HepG2 (cell line): ENCODE measurements at regions not wholly inside any gene's neighbourhood (a gene's known extent, or its start where the extent isn't known, plus 50 kb on each side); places are given as distances from the start of the nearest gene placed in this dataset.

Experiments
- ATAC-seq: fragments of 200-7000 bp; cut with Tn5 transposase; 3 replicates; pipeline ENCODE4 v1.9.1; 2020; ENCODE audit warnings: mild to moderate bottlenecking, moderate library complexity
- BruUV-seq: library from RNA; stranded (reverse); fragments of 400-500 nt; replicated peaks from 2 replicates; lab custom pipeline; 2021; lab: Mats Ljungman, UMichigan
- CTCF ChIA-PET: fragments of 300-600 bp; formaldehyde crosslinking; extraction: SDS; loops from one replicate; lab custom pipeline; 2021; ENCODE audit warnings: low total read pairs, inconsistent platforms, low intra/inter-chr PET ratio; lab: Yijun Ruan, JAX
- POLR2A ChIA-PET: fragments of 350-600 bp; sonication (Branson Sonifier 250); formaldehyde crosslinking; loops from one replicate; lab custom pipeline; 2020; ENCODE audit warnings: antibody characterized with exemption, inconsistent platforms; lab: Yijun Ruan, JAX
- DNase-seq: peaks from one replicate; pipeline ENCODE4 v3.0.0-alpha.2; 2015; ENCODE audit warnings: low spot score
- FAIRE-seq: peaks from 3 replicates; lab custom pipeline; 2011; peaks lifted over from hg19 to GRCh38; lab: Jason Lieb, UNC
- H2AFZ ChIP-seq: one replicate; pipeline ENCODE4 v1.6.1; 2011; ENCODE audit warnings: low read length, inconsistent platforms
- H3K27ac ChIP-seq: fragments of 300-600 bp; 3 replicates; pipeline ENCODE4 v1.8.0; 2011; ENCODE audit warnings: mixed run types, mild to moderate bottlenecking, mixed read lengths, low read length, inconsistent platforms; ENCODE audit not compliant: insufficient read depth; ENCODE audit errors: extremely low read length
- H3K27me3 ChIP-seq, 2 experiments: fragments of 200-600 bp in 1 of 2; 2 replicates in 1 of 2; 3 replicates in 1 of 2; pipeline versions ENCODE4 v1.6.0 to v1.8.0; 2011; ENCODE audit warnings: low read length in 2 of 2, mild to moderate bottlenecking in 2 of 2, moderate library complexity in 2 of 2, inconsistent platforms in 1 of 2; ENCODE audit not compliant: insufficient read depth in 2 of 2, control insufficient read depth in 1 of 2
- H3K36me3 ChIP-seq, 2 experiments: fragments of 200-600 bp in 1 of 2; replicated peaks in 1 of 2; 2 replicates in 1 of 2; 3 replicates in 1 of 2; pipeline versions ENCODE4 v1.5.1 to v1.8.0; 2011; ENCODE audit warnings: low read length in 2 of 2, inconsistent platforms in 1 of 2; ENCODE audit not compliant: insufficient read depth in 2 of 2, control insufficient read depth in 1 of 2
- H3K4me1 ChIP-seq: 2 replicates; pipeline ENCODE4 v1.5.1; 2012; ENCODE audit warnings: low read length, inconsistent platforms; ENCODE audit not compliant: insufficient read depth
- H3K4me2 ChIP-seq: 2 replicates; pipeline ENCODE4 v1.6.0; 2011; ENCODE audit warnings: low read depth, low read length, inconsistent platforms
- H3K4me3 ChIP-seq, 3 experiments: fragments of 200-600 bp in 1 of 3; sonication (generic), shearing (Covaris generic) in 1 of 3; replicated peaks in 1 of 3; 2 replicates each; pipeline ENCODE4 v1.5.1; 2011 to 2016; ENCODE audit warnings: low read length in 3 of 3, inconsistent platforms in 2 of 3, low read depth in 2 of 3, mild to moderate bottlenecking in 2 of 3, control low read depth in 1 of 3, mixed read lengths in 1 of 3; ENCODE audit not compliant: insufficient read depth in 1 of 3
- H3K79me2 ChIP-seq: one replicate; pipeline ENCODE4 v1.6.1; 2011; ENCODE audit warnings: low read length, inconsistent platforms; ENCODE audit not compliant: insufficient read depth
- H3K9ac ChIP-seq: 2 replicates; pipeline ENCODE4 v1.6.0; 2011; ENCODE audit warnings: mild to moderate bottlenecking, low read depth, low read length, inconsistent platforms; ENCODE audit not compliant: insufficient read depth
- H3K9me3 ChIP-seq: 2 replicates; pipeline ENCODE4 v1.5.1; 2012; ENCODE audit warnings: mild to moderate bottlenecking, low read length
- H4K20me1 ChIP-seq: 2 replicates; pipeline ENCODE4 v1.6.0; 2011; ENCODE audit warnings: inconsistent platforms, mild to moderate bottlenecking, low read length, moderate library complexity; ENCODE audit not compliant: insufficient read depth
- E2F5 ChIP-seq: sonication (generic); formaldehyde crosslinking; conservative IDR thresholded peaks from 2 replicates; pipeline ENCODE4 v1.4.0; 2020; ENCODE audit warnings: missing genetic modification reagents
- GABPB1 ChIP-seq: IDR thresholded peaks from 2 replicates; pipeline ENCODE4 v1.6.1; 2016; ENCODE audit warnings: mild to moderate bottlenecking, missing genetic modification reagents, moderate library complexity, missing compliant biosample characterization
- KMT2A ChIP-seq: sonication (generic); formaldehyde crosslinking; IDR thresholded peaks from 2 replicates; pipeline ENCODE4 v1.4.0; 2020; ENCODE audit warnings: missing genetic modification reagents
- NR2F1 ChIP-seq, 2 experiments: fragments of 450-650 bp in 1 of 2; formaldehyde crosslinking in 1 of 2; IDR thresholded peaks; 2 replicates each; pipeline versions ENCODE4 v1.5.0 to v1.6.1; 2016 to 2020; ENCODE audit warnings: mild to moderate bottlenecking in 1 of 2, missing compliant biosample characterization in 1 of 2, missing genetic modification reagents in 1 of 2, moderate library complexity in 1 of 2
- ZMYM2 ChIP-seq: sonication (generic); formaldehyde crosslinking; IDR thresholded peaks from 2 replicates; pipeline ENCODE4 v1.8.0; 2022; ENCODE audit warnings: mild to moderate bottlenecking, missing genetic modification reagents
- ZNF3 ChIP-seq: IDR thresholded peaks from 2 replicates; pipeline ENCODE4 v1.7.0; 2017; ENCODE audit warnings: inconsistent platforms
- ZNF432 ChIP-seq: sonication (generic); formaldehyde crosslinking; IDR thresholded peaks from 2 replicates; pipeline ENCODE4 v1.5.0; 2020; ENCODE audit warnings: missing genetic modification reagents, mild to moderate bottlenecking, borderline replicate concordance
- ZSCAN9 ChIP-seq: IDR thresholded peaks from 2 replicates; pipeline ENCODE4 v1.6.1; 2016; ENCODE audit warnings: borderline replicate concordance
- WGBS: methylation state at CpG from one replicate; pipeline ENCODE4 v1.1.6; 2017; ENCODE audit warnings: low lambda C conversion rate; 5-methylcytosine and 5-hydroxymethylcytosine counted together
- in situ Hi-C: cut with HindIII; loops from 2 replicates; pipeline ENCODE4 v1.10.0; 2017; ENCODE audit warnings: low pct_unique_long_range_greater_than_20kb; ENCODE audit not compliant: extremely low pct_ligation_motif_present
- intact Hi-C: fragments of 100-400 bp; cut with micrococcal nuclease; formaldehyde crosslinking; loops from one replicate; pipeline ENCODE4 v1.10.0; 2022; ENCODE audit not compliant: unreplicated experiment
- TF ChIP-seq, protein P1 (sequence below): sonication (generic); formaldehyde crosslinking; IDR thresholded peaks from 2 replicates; pipeline ENCODE4 v1.4.0; 2020; ENCODE audit warnings: missing genetic modification reagents, borderline replicate concordance
- TF ChIP-seq, protein P2 (sequence below): sonication (generic); formaldehyde crosslinking; IDR thresholded peaks from 2 replicates; pipeline ENCODE4 v1.4.0; 2020; ENCODE audit warnings: missing genetic modification reagents, borderline replicate concordance

DNA sequence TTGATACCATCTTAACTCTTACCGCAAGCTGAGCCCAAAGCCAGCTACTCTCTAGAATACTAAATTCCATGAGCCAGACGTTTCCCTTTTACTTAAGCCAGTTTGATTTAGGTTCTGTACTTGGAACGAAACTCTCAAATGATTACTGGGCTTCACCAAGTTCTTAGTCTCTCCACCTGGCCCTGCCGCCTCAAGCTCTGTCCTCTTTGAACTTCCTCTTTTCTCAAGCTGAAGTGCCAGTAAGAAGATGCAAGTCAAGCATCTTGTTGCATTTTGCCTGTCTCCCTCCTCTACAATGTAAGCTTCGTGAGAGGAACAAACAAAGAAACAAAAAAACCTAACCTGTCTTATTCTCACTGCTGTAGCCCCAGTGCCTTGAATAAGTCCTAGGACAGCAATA, 358.2 kb upstream of the NPVF start:
- Histone ChIP-seq H3K79me2 (no peaks in the 10 kb centered on the region), H3K36me3 (no peaks in the 10 kb centered on the region), H3K9ac (no peak overlapping the region), H3K27ac (no peak overlapping the region), H3K4me1 (no peaks in the 10 kb centered on the region), H4K20me1 (no peaks in the 10 kb centered on the region), H3K4me3 (no peak overlapping the region), H2AFZ (no peak overlapping the region), H3K4me2 (no peak overlapping the region), H3K9me3 (no peaks in the 10 kb centered on the region), H3K27me3 (0 out of 5 replicates have a peak, but pooled peaks cover 0 to 6% of the 10 kb centered on the region in 2 experiments)
- BruUV-seq = no TSS peak
- in situ Hi-C loops (no loop called here), intact Hi-C loops (no loop called here)
- CTCF ChIA-PET = no interaction called here
- WGBS = 32% methylated on average over 5 of the region's 5 CpGs
- ATAC-seq (no peak), FAIRE-seq (no peak), DNase-seq (no peak)
- TF ChIP-seq E2F5 (CRISPR knock-in tag) (no peak), KMT2A (CRISPR knock-in tag) (no peak), ZNF3 (CRISPR knock-in tag) (no peak), ZSCAN9 (CRISPR knock-in tag) (no peak), GABPB1 (CRISPR knock-in tag) (no peak), NR2F1 (CRISPR knock-in tag; IDR thresholded peaks at IDR 0.05) (no peak), ZMYM2 (no peak), ZNF432 (CRISPR knock-in tag) (no peak)
- TF ChIP-seq, protein P1, sequence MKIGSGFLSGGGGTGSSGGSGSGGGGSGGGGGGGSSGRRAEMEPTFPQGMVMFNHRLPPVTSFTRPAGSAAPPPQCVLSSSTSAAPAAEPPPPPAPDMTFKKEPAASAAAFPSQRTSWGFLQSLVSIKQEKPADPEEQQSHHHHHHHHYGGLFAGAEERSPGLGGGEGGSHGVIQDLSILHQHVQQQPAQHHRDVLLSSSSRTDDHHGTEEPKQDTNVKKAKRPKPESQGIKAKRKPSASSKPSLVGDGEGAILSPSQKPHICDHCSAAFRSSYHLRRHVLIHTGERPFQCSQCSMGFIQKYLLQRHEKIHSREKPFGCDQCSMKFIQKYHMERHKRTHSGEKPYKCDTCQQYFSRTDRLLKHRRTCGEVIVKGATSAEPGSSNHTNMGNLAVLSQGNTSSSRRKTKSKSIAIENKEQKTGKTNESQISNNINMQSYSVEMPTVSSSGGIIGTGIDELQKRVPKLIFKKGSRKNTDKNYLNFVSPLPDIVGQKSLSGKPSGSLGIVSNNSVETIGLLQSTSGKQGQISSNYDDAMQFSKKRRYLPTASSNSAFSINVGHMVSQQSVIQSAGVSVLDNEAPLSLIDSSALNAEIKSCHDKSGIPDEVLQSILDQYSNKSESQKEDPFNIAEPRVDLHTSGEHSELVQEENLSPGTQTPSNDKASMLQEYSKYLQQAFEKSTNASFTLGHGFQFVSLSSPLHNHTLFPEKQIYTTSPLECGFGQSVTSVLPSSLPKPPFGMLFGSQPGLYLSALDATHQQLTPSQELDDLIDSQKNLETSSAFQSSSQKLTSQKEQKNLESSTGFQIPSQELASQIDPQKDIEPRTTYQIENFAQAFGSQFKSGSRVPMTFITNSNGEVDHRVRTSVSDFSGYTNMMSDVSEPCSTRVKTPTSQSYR = no peak
- TF ChIP-seq, protein P2, sequence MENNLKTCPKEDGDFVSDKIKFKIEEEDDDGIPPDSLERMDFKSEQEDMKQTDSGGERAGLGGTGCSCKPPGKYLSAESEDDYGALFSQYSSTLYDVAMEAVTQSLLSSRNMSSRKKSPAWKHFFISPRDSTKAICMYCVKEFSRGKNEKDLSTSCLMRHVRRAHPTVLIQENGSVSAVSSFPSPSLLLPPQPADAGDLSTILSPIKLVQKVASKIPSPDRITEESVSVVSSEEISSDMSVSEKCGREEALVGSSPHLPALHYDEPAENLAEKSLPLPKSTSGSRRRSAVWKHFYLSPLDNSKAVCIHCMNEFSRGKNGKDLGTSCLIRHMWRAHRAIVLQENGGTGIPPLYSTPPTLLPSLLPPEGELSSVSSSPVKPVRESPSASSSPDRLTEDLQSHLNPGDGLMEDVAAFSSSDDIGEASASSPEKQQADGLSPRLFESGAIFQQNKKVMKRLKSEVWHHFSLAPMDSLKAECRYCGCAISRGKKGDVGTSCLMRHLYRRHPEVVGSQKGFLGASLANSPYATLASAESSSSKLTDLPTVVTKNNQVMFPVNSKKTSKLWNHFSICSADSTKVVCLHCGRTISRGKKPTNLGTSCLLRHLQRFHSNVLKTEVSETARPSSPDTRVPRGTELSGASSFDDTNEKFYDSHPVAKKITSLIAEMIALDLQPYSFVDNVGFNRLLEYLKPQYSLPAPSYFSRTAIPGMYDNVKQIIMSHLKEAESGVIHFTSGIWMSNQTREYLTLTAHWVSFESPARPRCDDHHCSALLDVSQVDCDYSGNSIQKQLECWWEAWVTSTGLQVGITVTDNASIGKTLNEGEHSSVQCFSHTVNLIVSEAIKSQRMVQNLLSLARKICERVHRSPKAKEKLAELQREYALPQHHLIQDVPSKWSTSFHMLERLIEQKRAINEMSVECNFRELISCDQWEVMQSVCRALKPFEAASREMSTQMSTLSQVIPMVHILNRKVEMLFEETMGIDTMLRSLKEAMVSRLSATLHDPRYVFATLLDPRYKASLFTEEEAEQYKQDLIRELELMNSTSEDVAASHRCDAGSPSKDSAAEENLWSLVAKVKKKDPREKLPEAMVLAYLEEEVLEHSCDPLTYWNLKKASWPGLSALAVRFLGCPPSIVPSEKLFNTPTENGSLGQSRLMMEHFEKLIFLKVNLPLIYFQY (CRISPR knock-in tag) = no peak
- POLR2A ChIA-PET = no interaction called here
